Left ventricle myocardium inferior (tissue), 1 donor: ENCODE measurements at regions not wholly inside any gene's neighbourhood (a gene's known extent, or its start where the extent isn't known, plus 50 kb on each side); places are given as distances from the start of the nearest gene placed in this dataset.

ENCODE experiments used
- DNase-seq: peaks from one replicate; pipeline ENCODE4 v3.0.0-alpha.2; 2020
- H3K27ac ChIP-seq: fragments of 200-600 bp; replicated peaks from 2 replicates; pipeline ENCODE4 v1.8.0; 2021
- H3K27me3 ChIP-seq: fragments of 200-600 bp; 2 replicates; pipeline ENCODE4 v1.8.0; 2021; ENCODE audit warnings: low read depth
- H3K36me3 ChIP-seq: fragments of 200-600 bp; 2 replicates; pipeline ENCODE4 v1.8.0; 2021
- H3K4me1 ChIP-seq: fragments of 200-600 bp; 2 replicates; pipeline ENCODE4 v1.8.0; 2021
- H3K4me3 ChIP-seq: fragments of 200-600 bp; 2 replicates; pipeline ENCODE4 v1.8.0; 2021; ENCODE audit warnings: mild to moderate bottlenecking, moderate library complexity
- H3K9me3 ChIP-seq: fragments of 200-600 bp; replicated peaks from 2 replicates; pipeline ENCODE4 v1.8.0; 2021
- intact Hi-C: fragments of 100-400 bp; cut with micrococcal nuclease; formaldehyde crosslinking; loops from one replicate; pipeline ENCODE4 v1.11.0; 2022
- TF ChIP-seq, protein P1 (sequence below): fragments of 200-600 bp; IDR thresholded peaks from 2 replicates; pipeline ENCODE4 v1.8.0; 2021; ENCODE audit warnings: antibody characterized with exemption, mild to moderate bottlenecking, borderline replicate concordance
- donor health status: DM: no; HTN: yes; CAD: no; lungs with severe emphysema.

- no peak for DNase-seq
- Histone ChIP-seq H3K4me3 (no peak overlapping the region), H3K36me3 (no peaks in the 10 kb centered on the region), H3K4me1 (peaks cover 18% of the 10 kb centered on the region), H3K9me3 (peaks cover 18% of the 10 kb centered on the region), H3K27me3 (no peaks in the 10 kb centered on the region), H3K27ac (peak overlapping the region; percentile 64)
- TF ChIP-seq, protein P1, sequence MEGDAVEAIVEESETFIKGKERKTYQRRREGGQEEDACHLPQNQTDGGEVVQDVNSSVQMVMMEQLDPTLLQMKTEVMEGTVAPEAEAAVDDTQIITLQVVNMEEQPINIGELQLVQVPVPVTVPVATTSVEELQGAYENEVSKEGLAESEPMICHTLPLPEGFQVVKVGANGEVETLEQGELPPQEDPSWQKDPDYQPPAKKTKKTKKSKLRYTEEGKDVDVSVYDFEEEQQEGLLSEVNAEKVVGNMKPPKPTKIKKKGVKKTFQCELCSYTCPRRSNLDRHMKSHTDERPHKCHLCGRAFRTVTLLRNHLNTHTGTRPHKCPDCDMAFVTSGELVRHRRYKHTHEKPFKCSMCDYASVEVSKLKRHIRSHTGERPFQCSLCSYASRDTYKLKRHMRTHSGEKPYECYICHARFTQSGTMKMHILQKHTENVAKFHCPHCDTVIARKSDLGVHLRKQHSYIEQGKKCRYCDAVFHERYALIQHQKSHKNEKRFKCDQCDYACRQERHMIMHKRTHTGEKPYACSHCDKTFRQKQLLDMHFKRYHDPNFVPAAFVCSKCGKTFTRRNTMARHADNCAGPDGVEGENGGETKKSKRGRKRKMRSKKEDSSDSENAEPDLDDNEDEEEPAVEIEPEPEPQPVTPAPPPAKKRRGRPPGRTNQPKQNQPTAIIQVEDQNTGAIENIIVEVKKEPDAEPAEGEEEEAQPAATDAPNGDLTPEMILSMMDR, result no peak
- intact Hi-C loops, result no loop called here
These were observed 143.9 kb upstream of the TSC22D1 start for GRCh38 chr13:44719857-44720671.

DNA sequence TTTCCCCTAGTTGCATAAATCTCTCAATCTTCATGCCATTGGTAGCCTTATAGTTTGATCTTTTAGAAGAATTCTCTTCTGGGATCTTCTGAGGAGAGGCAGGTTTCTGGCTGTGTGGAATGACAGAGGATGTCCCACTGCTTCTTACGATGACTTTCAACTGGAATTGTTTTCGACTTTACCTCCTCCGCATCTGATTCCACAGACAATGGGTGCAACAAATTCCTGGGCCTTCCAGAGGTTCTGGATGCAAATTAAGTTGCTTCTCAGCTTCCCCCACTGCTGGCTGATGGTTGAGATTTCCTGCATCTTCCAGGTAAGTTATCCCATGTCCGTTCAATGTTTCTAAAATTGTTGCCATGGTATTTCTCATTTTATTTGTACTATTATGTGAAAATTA, 142.3 kb upstream of the TSC22D1 start:
- intact Hi-C loops, result no loop called here
- Histone ChIP-seq H3K4me3 (no peak overlapping the region), H3K27me3 (no peaks in the 10 kb centered on the region), H3K36me3 (no peaks in the 10 kb centered on the region), H3K4me1 (peaks cover 22% of the 10 kb centered on the region), H3K9me3 (peaks cover 18% of the 10 kb centered on the region), H3K27ac (no peak overlapping the region)
- TF ChIP-seq, protein P1, result no peak
- DNase-seq, result no peak

GRCh38 chr13:44715287-44716230, 139.4 kb upstream of the TSC22D1 start:
- Histone ChIP-seq H3K27ac (no peak overlapping the region), H3K4me1 (peaks cover 27% of the 10 kb centered on the region), H3K36me3 (no peaks in the 10 kb centered on the region), H3K4me3 (no peak overlapping the region), H3K27me3 (no peaks in the 10 kb centered on the region), H3K9me3 (no peaks in the 10 kb centered on the region)
- TF ChIP-seq, protein P1, result no peak
- DNase-seq, result no peak
- intact Hi-C loops, result no loop called here

DNA sequence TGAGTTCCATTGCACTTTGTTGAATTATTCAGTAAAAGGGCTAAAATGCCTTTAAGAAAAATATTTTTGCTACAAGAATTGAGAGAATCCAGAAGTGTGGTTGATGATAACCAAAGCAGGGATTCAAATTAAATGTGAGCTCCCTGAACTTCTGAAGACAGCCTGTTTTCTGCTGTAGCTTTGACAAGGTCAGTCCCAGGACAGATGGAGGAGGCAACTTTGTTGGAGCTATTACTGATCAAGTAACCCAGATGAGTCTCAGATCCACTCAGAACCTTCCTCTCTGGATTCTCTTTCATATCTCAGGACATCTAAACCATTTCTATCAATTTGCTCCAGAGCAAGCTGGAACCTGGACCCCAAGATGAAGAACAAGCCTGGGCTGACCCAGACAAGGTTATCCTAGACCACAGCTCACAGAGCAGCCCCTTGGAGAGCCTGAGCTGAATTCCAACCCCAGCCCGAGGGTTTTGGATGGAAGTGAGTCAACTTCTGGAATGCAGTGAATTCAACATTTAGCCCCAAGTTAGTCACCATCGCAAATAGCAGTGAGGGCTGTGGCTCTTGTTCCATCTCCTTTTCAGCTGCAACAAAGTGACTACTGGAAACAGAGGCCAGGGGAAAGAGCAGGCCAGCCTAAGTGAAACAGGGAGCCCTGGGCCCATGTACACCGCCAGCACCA, 137.8 kb upstream of the TSC22D1 start:
- intact Hi-C loops, result no loop called here
- peaks cover 17% of the 10 kb centered on the region for H3K4me1 ChIP-seq
- no peak for DNase-seq

More for the DNA sequence above, 137.8 kb upstream of the TSC22D1 start:
- Histone ChIP-seq H3K27me3 (no peaks in the 10 kb centered on the region), H3K36me3 (no peaks in the 10 kb centered on the region), H3K4me3 (no peak overlapping the region), H3K27ac (peak overlapping the region; percentile 10), H3K9me3 (no peaks in the 10 kb centered on the region)
- TF ChIP-seq, protein P1, result no peak
